22Rv1 (cell line): ENCODE measurements at regions not wholly inside any gene's neighbourhood (a gene's known extent, or its start where the extent isn't known, plus 50 kb on each side); places are given as distances from the start of the nearest gene placed in this dataset.

ENCODE experiments used
- ZFX ChIP-seq: fragments of 450-650 bp; IDR thresholded peaks from 2 replicates; pipeline ENCODE4 v1.6.1; 2017; ENCODE audit warnings: antibody characterized with exemption, borderline replicate concordance
- TF ChIP-seq, protein P1 (sequence below): fragments of 450-650 bp; IDR thresholded peaks from 2 replicates; pipeline ENCODE4 v1.5.1; 2017; ENCODE audit warnings: mild to moderate bottlenecking

DNA sequence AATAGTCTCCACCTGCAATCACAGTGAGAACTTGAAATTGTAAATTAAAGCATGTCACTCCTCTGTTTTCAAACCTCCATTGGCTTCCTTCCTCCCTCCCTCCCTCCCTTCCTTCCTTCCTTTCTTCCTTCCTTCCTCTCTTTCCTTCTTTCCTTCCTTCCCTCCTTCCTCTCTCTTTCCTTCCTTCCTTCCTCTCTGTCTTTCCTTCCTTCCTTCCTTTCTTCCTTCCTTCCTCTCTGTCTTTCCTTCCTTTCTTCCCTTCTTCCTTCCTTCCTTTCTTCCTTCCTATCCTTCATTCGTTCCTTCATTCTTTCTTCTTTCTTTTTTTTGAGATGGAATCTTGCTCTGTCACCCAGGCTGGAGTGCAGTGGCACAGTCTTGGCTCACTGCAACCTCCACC lies 595.0 kb upstream of the ZNF608 start:
- TF ChIP-seq, protein P1, sequence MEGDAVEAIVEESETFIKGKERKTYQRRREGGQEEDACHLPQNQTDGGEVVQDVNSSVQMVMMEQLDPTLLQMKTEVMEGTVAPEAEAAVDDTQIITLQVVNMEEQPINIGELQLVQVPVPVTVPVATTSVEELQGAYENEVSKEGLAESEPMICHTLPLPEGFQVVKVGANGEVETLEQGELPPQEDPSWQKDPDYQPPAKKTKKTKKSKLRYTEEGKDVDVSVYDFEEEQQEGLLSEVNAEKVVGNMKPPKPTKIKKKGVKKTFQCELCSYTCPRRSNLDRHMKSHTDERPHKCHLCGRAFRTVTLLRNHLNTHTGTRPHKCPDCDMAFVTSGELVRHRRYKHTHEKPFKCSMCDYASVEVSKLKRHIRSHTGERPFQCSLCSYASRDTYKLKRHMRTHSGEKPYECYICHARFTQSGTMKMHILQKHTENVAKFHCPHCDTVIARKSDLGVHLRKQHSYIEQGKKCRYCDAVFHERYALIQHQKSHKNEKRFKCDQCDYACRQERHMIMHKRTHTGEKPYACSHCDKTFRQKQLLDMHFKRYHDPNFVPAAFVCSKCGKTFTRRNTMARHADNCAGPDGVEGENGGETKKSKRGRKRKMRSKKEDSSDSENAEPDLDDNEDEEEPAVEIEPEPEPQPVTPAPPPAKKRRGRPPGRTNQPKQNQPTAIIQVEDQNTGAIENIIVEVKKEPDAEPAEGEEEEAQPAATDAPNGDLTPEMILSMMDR, result no peak
- no peak for TF ChIP-seq ZFX
